HEK293T (cell line): ENCODE measurements at regions not wholly inside any gene's neighbourhood (a gene's known extent, or its start where the extent isn't known, plus 50 kb on each side); places are given as distances from the start of the nearest gene placed in this dataset.

ENCODE experiments used
- ARNT ChIP-seq: fragments of 450-650 bp; IDR thresholded peaks from 2 replicates; pipeline ENCODE4 v1.6.1; 2017; ENCODE audit warnings: mild to moderate bottlenecking
- BHLHE40 ChIP-seq: fragments of 450-650 bp; IDR thresholded peaks from 2 replicates; pipeline ENCODE4 v1.6.1; 2016; ENCODE audit warnings: mild to moderate bottlenecking, moderate library complexity, borderline replicate concordance
- CTBP1 ChIP-seq: fragments of 450-650 bp; IDR thresholded peaks from 2 replicates; pipeline ENCODE4 v1.6.1; 2016; ENCODE audit warnings: borderline replicate concordance
- FOXA1 ChIP-seq: fragments of 450-650 bp; IDR thresholded peaks from 2 replicates; pipeline ENCODE4 v1.6.1; 2016; ENCODE audit warnings: mild to moderate bottlenecking
- FOXK2 ChIP-seq: fragments of 450-650 bp; IDR thresholded peaks from 2 replicates; pipeline ENCODE4 v1.6.1; 2016; ENCODE audit warnings: mild to moderate bottlenecking
- FOXM1 ChIP-seq: fragments of 450-650 bp; IDR thresholded peaks from 2 replicates; pipeline ENCODE4 v1.6.1; 2017; ENCODE audit warnings: mild to moderate bottlenecking, borderline replicate concordance
- LEF1 ChIP-seq: fragments of 450-650 bp; IDR thresholded peaks from 2 replicates; pipeline ENCODE4 v1.6.1; 2017; ENCODE audit warnings: mild to moderate bottlenecking, borderline replicate concordance
- NFRKB ChIP-seq: fragments of 450-650 bp; IDR thresholded peaks from 2 replicates; pipeline ENCODE4 v1.6.1; 2016; ENCODE audit warnings: mild to moderate bottlenecking, moderate library complexity
- SP1 ChIP-seq: fragments of 450-650 bp; IDR thresholded peaks from 2 replicates; pipeline ENCODE4 v1.6.1; 2017
- TARDBP ChIP-seq: fragments of 450-650 bp; IDR thresholded peaks from 2 replicates; pipeline ENCODE4 v1.6.1; 2016

DNA sequence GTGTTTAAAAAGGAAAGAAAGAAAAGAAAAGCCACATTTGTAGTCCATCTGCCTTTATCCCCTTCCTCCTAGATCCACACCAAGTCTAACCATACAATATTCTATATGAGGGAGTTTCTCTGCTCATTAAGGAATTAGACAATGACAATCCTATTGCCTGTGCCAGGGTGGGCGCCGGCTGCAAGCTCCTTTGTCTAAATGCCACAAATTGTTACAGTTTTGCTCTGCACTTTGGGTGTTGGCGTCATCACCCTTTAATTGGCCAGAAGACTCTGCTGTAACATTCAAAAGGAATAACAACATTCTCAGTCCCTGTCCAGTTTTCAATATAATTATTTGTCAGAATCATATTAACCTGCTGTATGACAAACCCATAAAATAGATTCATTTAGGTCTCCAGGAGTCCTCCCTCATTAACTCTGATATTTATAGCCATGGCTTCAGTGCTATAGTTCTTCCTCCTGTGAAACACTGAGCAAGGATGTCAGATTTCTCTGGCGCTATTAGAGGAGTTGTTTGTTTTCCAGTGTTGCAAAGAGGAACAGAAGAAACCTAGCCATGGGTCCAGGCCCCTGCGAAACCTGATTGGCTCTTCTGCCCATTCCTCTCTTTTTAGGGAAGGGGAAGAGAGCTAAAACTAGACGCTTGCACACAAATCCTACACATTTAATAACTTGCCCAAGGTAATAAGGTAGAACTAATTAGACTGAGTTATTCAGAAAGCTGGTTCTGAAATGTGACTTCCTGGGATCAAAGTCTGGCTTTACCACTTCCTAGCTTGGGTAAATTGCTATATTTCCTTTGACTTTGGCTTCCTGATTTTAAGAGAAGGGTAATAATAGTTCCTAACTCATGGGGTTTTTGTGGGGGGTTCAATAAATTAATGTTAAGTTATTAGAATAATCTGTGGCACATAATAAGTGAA lies 112.4 kb downstream of the CD47 start:
- TF ChIP-seq FOXM1 (no peak), TARDBP (no peak), ARNT (no peak), FOXK2 (no peak), NFRKB (no peak), FOXA1 (no peak), LEF1 (no peak), CTBP1 (no peak), SP1 (no peak), BHLHE40 (no peak)
